ENCODE measurements at regions not wholly inside any gene's neighbourhood (a gene's known extent, or its start where the extent isn't known, plus 50 kb on each side); places are given as distances from the start of the nearest gene placed in this dataset.

- TF ChIP-seq MLLT1 (IDR thresholded peaks at IDR 0.05) = no peak
- TF ChIP-seq LARP7 (IDR thresholded peaks at IDR 0.05) = no peak
- no peak for TF ChIP-seq FOXJ2 (tag; IDR thresholded peaks at IDR 0.05)
- TF ChIP-seq E2F6 (IDR thresholded peaks at IDR 0.05; ENCODE audit: borderline replicate concordance in 1 of 2, extremely low read depth in 1 of 2, insufficient read depth in 1 of 2, insufficient read length in 1 of 2, low read depth in 1 of 2, low read length in 1 of 2, poor library complexity in 1 of 2, severe bottlenecking in 1 of 2) = no peak
- TF ChIP-seq, protein P1, sequence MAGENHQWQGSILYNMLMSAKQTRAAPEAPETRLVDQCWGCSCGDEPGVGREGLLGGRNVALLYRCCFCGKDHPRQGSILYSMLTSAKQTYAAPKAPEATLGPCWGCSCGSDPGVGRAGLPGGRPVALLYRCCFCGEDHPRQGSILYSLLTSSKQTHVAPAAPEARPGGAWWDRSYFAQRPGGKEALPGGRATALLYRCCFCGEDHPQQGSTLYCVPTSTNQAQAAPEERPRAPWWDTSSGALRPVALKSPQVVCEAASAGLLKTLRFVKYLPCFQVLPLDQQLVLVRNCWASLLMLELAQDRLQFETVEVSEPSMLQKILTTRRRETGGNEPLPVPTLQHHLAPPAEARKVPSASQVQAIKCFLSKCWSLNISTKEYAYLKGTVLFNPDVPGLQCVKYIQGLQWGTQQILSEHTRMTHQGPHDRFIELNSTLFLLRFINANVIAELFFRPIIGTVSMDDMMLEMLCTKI (IDR thresholded peaks at IDR 0.05; ENCODE audit: partially characterized antibody) = no peak
- no peak for TF ChIP-seq ZNF551 (CRISPR knock-in tag; IDR thresholded peaks at IDR 0.05)
- TF ChIP-seq POLR3G (IDR thresholded peaks at IDR 0.05; ENCODE audit: extremely low read depth, insufficient read length, insufficient replicate concordance) = no peak
- no peak for TF ChIP-seq ZNF274 (IDR thresholded peaks at IDR 0.05; ENCODE audit: borderline replicate concordance, low read depth, low read length)
- TF ChIP-seq ASH1L (IDR thresholded peaks at IDR 0.05; ENCODE audit: borderline replicate concordance, low read depth, partially characterized antibody) = no peak
- no peak for TF ChIP-seq FOSL1 (tag; conservative IDR thresholded peaks at IDR 0.05)
- no peak for TF ChIP-seq HNRNPL (IDR thresholded peaks at IDR 0.05; ENCODE audit: low read depth, low read length)
- no peak for TF ChIP-seq NONO (IDR thresholded peaks at IDR 0.05; ENCODE audit: low read depth in 2 of 2, low read length in 1 of 2)
Measured at GRCh38 chr1:193394336-193394735, 207.9 kb upstream of the B3GALT2 start (continued).

Data from K562 (cell line).